ENCODE measurements at regions not wholly inside any gene's neighbourhood (a gene's known extent, or its start where the extent isn't known, plus 50 kb on each side); places are given as distances from the start of the nearest gene placed in this dataset.

DNA sequence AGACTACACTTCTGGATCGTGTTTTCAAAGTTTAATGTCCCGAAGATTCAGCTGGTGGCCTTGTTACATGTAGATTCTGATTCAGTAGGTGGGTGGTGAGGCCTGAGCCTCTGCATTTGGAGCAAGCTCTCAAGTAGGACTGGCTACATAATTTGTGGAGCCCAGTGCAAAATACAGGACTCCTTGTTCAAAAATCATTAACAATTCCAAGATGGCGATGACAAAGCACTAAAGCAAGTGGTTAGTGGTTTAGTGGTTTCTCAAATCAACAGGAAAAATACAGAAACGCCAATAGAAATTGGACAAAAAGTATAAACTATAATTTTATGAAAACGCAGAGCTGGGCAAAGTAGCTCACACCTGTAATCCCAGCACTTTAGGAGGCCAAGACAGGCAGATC lies 133.7 kb upstream of the STMND1 start:
- Mint-ChIP-seq H3K36me3 (no peaks in the 10 kb centered on the region), H3K4me3 (no peak overlapping the region), H3K27me3 (ENCODE audit: low read depth in 2 of 2) (peaks cover 24 to 25% of the 10 kb centered on the region in 2 donors), H3K9me3 (no peaks in the 10 kb centered on the region), H3K27ac (no peak overlapping the region), H3K4me1 (peaks cover 5 to 7% of the 10 kb centered on the region in 2 donors)
- Histone ChIP-seq H3K36me3 (ENCODE audit: control insufficient read depth, insufficient read depth, low read length) (no peaks in the 10 kb centered on the region), H3K27ac (ENCODE audit: low read length) (no peak overlapping the region), H3K4me1 (ENCODE audit: control insufficient read depth, insufficient read depth, low read length) (peaks cover 3% of the 10 kb centered on the region), H3K9me3 (ENCODE audit: control insufficient read depth, insufficient read depth, low read length) (no peaks in the 10 kb centered on the region), H3K27me3 (ENCODE audit: control insufficient read depth, insufficient read depth, low read length) (no peaks in the 10 kb centered on the region), H3K4me3 (ENCODE audit: low read length) (no peak overlapping the region)
- intact Hi-C loops (cut with micrococcal nuclease): loop anchor here (10.0 kb wide), 2 partner anchors 203 to 453 kb away; partner anchors contain the start of gene ATXN1
- TF ChIP-seq, protein P1, sequence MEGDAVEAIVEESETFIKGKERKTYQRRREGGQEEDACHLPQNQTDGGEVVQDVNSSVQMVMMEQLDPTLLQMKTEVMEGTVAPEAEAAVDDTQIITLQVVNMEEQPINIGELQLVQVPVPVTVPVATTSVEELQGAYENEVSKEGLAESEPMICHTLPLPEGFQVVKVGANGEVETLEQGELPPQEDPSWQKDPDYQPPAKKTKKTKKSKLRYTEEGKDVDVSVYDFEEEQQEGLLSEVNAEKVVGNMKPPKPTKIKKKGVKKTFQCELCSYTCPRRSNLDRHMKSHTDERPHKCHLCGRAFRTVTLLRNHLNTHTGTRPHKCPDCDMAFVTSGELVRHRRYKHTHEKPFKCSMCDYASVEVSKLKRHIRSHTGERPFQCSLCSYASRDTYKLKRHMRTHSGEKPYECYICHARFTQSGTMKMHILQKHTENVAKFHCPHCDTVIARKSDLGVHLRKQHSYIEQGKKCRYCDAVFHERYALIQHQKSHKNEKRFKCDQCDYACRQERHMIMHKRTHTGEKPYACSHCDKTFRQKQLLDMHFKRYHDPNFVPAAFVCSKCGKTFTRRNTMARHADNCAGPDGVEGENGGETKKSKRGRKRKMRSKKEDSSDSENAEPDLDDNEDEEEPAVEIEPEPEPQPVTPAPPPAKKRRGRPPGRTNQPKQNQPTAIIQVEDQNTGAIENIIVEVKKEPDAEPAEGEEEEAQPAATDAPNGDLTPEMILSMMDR (IDR thresholded peaks at IDR 0.05): no peak
- WGBS (ENCODE audit: insufficient coverage): 49% methylated on average over 5 of the region's 5 CpGs
- no peak for ATAC-seq
- DNase-seq: no peak

DNA sequence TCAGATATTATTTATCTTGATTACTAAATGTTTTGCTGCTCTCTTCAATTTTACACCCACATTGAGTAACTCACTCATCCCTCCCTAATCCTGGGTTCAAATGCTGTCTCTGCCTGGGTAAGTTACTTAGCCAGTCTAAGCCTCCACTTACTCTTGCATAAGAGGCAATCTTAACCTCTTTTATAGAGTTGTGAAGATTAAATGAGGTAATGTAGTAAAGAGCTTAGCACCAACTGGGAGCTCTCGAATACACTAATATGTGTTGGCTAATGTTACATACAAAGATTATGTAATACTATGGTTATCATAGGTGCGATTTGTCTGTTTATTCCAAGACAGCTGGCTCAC lies 134.4 kb upstream of the STMND1 start:
- H3K27me3 Mint-ChIP-seq (ENCODE audit: low read depth in 2 of 2): peaks cover 24 to 25% of the 10 kb centered on the region in 2 donors
- intact Hi-C loops (cut with micrococcal nuclease): loop anchor here (10.0 kb wide), 2 partner anchors 203 to 453 kb away; partner anchors contain the start of gene ATXN1
- H3K27me3 ChIP-seq (ENCODE audit: control insufficient read depth, insufficient read depth, low read length): no peaks in the 10 kb centered on the region

DNA sequence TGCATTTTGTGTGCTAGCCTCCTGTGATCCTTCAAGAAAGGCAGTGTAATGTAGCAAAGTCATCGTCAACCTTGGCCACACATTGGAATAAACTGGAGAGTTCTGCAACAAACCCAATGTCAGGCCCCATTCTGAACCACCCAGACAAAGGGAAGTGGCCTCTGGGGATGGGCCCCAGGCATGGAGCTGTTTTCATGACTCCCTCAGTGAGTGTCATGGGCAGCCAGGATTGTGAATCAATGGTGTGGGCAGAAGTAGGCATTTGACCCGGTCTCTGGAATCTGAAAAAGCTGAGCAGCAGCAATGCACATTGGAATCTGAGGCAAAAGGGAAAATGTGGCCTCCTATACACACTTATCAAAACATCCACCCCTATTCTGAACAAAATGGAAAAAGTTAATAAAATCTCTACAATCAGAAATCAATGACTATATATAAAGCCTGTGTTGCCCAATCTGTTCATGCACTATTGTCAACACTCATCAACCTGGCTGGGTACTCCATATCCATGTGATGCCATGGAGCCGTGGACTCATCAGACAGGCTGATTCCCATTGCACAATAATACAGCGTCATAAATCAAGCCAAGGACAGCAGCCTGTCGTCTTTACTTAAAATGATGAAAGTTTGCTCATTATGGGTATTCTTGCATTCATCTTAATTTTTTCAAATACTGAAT lies 134.9 kb upstream of the STMND1 start:
- no peak overlapping the region for H3K27ac ChIP-seq (ENCODE audit: low read length)
- no peaks in the 10 kb centered on the region for H3K27me3 ChIP-seq (ENCODE audit: control insufficient read depth, insufficient read depth, low read length)
- H3K4me1 ChIP-seq (ENCODE audit: control insufficient read depth, insufficient read depth, low read length): peaks cover 3% of the 10 kb centered on the region
- WGBS (ENCODE audit: insufficient coverage): 95% methylated on average over 2 of the region's 5 CpGs
- H3K36me3 Mint-ChIP-seq: no peaks in the 10 kb centered on the region
- DNase-seq (no peak), ATAC-seq (no peak)
- H3K27ac Mint-ChIP-seq: no peak overlapping the region
- no peak overlapping the region for H3K4me3 ChIP-seq (ENCODE audit: low read length)
- H3K4me3 Mint-ChIP-seq: no peak overlapping the region
- peaks cover 22 to 24% of the 10 kb centered on the region in 2 donors for H3K27me3 Mint-ChIP-seq (ENCODE audit: low read depth in 2 of 2)
- no peaks in the 10 kb centered on the region for H3K36me3 ChIP-seq (ENCODE audit: control insufficient read depth, insufficient read depth, low read length)
- H3K4me1 Mint-ChIP-seq: peaks cover 5 to 7% of the 10 kb centered on the region in 2 donors
- no peaks in the 10 kb centered on the region for H3K9me3 Mint-ChIP-seq
- TF ChIP-seq, protein P1 (IDR thresholded peaks at IDR 0.05): no peak
- no peaks in the 10 kb centered on the region for H3K9me3 ChIP-seq (ENCODE audit: control insufficient read depth, insufficient read depth, low read length)
- intact Hi-C loops (cut with micrococcal nuclease): loop anchor here (10.0 kb wide), 2 partner anchors 202 to 452 kb away; partner anchors contain the start of gene ATXN1

More for the DNA sequence above, 134.4 kb upstream of the STMND1 start:
- ATAC-seq (no peak), DNase-seq (no peak)
- TF ChIP-seq, protein P1 (IDR thresholded peaks at IDR 0.05): no peak
- Mint-ChIP-seq H3K27ac (no peak overlapping the region), H3K4me3 (no peak overlapping the region), H3K36me3 (no peaks in the 10 kb centered on the region), H3K4me1 (peaks cover 5 to 7% of the 10 kb centered on the region in 2 donors), H3K9me3 (no peaks in the 10 kb centered on the region)
- H3K4me3 ChIP-seq (ENCODE audit: low read length): no peak overlapping the region
- H3K27ac ChIP-seq (ENCODE audit: low read length): no peak overlapping the region
- WGBS (ENCODE audit: insufficient coverage): 83% methylated on average over 1 of the region's 2 CpGs
- no peaks in the 10 kb centered on the region for H3K9me3 ChIP-seq (ENCODE audit: control insufficient read depth, insufficient read depth, low read length)
- H3K36me3 ChIP-seq (ENCODE audit: control insufficient read depth, insufficient read depth, low read length): no peaks in the 10 kb centered on the region
- peaks cover 3% of the 10 kb centered on the region for H3K4me1 ChIP-seq (ENCODE audit: control insufficient read depth, insufficient read depth, low read length)
